SK-N-SH treated with all-trans-retinoic acid at 6 μM for 48 hours (cell line): ENCODE measurements at regions not wholly inside any gene's neighbourhood (a gene's known extent, or its start where the extent isn't known, plus 50 kb on each side); places are given as distances from the start of the nearest gene placed in this dataset.

Experiments
- ARNTL ChIP-seq: fragments of 450-650 bp; formaldehyde crosslinking; IDR thresholded peaks from 2 replicates; pipeline ENCODE4 v1.5.0; 2020; ENCODE audit warnings: low read depth, mild to moderate bottlenecking, moderate library complexity, borderline replicate concordance
- ISL1 ChIP-seq: fragments of 250-450 bp; sonication (Bioruptor Pico); IDR thresholded peaks from 2 replicates; pipeline ENCODE4 v2.1.2; 2022; ENCODE audit warnings: mild to moderate bottlenecking, moderate library complexity
- OSR1 ChIP-seq: fragments of 250-450 bp; sonication (Bioruptor Pico); IDR thresholded peaks from 2 replicates; pipeline ENCODE4 v1.8.0; 2022; ENCODE audit warnings: moderate library complexity, mild to moderate bottlenecking, inconsistent platforms
- TCF4 ChIP-seq: fragments of 250-450 bp; sonication (Bioruptor Pico); IDR thresholded peaks from 2 replicates; pipeline ENCODE4 v1.8.0; 2021; ENCODE audit warnings: mild to moderate bottlenecking, moderate library complexity, borderline replicate concordance
- ZFP3 ChIP-seq: fragments of 250-450 bp; sonication (Bioruptor Pico); IDR thresholded peaks from 2 replicates; pipeline ENCODE4 v1.5.0; 2020; ENCODE audit warnings: mild to moderate bottlenecking, moderate library complexity
- TF ChIP-seq, protein P1 (sequence below): fragments of 250-450 bp; sonication (Bioruptor Pico); IDR thresholded peaks from 2 replicates; pipeline ENCODE4 v1.8.0; 2020; ENCODE audit warnings: mild to moderate bottlenecking, moderate library complexity, borderline replicate concordance
- TF ChIP-seq, protein P2 (sequence below): fragments of 250-450 bp; sonication (Bioruptor Pico); IDR thresholded peaks from 2 replicates; pipeline ENCODE4 v1.5.1; 2021; ENCODE audit warnings: mild to moderate bottlenecking, moderate library complexity
- TF ChIP-seq, protein P3 (sequence below): fragments of 250-450 bp; sonication (Bioruptor Pico); IDR thresholded peaks from 2 replicates; pipeline ENCODE4 v1.8.0; 2021; ENCODE audit warnings: low read depth, mild to moderate bottlenecking, moderate library complexity, borderline replicate concordance

DNA sequence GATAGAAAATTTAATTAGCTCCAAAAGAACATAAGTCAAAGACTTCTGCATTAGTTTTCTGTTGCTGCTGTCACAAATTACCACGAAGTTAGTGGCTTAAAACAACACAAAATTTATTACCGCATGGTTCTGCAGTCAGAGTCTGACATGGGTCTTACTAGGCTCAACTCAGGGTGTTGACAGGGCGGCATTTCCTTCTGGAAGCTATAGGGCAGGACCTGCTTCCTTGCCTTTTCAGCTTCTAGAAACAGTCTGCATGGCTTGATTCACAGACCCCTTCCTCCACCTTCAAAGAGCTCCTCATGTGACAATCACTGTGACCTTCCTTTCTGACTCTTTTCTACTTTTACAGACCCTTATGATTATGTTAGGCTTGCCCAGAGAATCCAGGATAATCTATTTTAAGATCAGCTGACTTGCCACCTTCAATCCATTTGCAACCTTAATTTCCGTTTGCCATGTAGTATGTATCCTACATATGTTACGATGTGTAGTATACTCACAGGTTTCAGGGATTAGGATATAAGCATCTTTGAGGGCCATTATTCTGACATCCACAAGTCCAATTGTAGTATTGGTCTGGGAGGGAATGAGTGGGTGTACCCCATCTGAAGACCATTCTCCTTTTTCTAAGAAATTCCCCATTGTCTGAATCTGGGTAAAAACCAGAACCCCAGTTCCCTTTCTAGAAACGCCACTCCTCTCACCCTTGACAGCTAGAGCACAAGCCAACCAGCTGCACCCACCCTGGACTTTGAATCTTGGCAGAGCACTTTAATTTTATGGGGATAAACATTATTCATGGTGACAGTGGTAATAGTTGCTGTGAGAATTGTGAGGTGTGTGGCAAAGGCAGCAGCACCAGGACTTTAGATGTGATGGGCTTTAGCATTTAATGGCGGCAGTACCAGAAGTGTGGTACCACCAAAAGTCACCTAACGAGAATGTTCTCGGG lies 265.5 kb downstream of the KCNJ2 start:
- TF ChIP-seq, protein P1, sequence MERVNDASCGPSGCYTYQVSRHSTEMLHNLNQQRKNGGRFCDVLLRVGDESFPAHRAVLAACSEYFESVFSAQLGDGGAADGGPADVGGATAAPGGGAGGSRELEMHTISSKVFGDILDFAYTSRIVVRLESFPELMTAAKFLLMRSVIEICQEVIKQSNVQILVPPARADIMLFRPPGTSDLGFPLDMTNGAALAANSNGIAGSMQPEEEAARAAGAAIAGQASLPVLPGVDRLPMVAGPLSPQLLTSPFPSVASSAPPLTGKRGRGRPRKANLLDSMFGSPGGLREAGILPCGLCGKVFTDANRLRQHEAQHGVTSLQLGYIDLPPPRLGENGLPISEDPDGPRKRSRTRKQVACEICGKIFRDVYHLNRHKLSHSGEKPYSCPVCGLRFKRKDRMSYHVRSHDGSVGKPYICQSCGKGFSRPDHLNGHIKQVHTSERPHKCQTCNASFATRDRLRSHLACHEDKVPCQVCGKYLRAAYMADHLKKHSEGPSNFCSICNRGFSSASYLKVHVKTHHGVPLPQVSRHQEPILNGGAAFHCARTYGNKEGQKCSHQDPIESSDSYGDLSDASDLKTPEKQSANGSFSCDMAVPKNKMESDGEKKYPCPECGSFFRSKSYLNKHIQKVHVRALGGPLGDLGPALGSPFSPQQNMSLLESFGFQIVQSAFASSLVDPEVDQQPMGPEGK (CRISPR knock-in tag): no peak
- no peak for TF ChIP-seq ARNTL
- TF ChIP-seq ZFP3 (CRISPR knock-in tag): no peak
- no peak for TF ChIP-seq TCF4
- TF ChIP-seq, protein P2, sequence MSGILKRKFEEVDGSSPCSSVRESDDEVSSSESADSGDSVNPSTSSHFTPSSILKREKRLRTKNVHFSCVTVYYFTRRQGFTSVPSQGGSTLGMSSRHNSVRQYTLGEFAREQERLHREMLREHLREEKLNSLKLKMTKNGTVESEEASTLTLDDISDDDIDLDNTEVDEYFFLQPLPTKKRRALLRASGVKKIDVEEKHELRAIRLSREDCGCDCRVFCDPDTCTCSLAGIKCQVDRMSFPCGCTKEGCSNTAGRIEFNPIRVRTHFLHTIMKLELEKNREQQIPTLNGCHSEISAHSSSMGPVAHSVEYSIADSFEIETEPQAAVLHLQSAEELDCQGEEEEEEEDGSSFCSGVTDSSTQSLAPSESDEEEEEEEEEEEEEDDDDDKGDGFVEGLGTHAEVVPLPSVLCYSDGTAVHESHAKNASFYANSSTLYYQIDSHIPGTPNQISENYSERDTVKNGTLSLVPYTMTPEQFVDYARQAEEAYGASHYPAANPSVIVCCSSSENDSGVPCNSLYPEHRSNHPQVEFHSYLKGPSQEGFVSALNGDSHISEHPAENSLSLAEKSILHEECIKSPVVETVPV (CRISPR knock-in tag): no peak
- TF ChIP-seq ISL1 (CRISPR knock-in tag): no peak
- no peak for TF ChIP-seq OSR1 (CRISPR knock-in tag)
- TF ChIP-seq, protein P3, sequence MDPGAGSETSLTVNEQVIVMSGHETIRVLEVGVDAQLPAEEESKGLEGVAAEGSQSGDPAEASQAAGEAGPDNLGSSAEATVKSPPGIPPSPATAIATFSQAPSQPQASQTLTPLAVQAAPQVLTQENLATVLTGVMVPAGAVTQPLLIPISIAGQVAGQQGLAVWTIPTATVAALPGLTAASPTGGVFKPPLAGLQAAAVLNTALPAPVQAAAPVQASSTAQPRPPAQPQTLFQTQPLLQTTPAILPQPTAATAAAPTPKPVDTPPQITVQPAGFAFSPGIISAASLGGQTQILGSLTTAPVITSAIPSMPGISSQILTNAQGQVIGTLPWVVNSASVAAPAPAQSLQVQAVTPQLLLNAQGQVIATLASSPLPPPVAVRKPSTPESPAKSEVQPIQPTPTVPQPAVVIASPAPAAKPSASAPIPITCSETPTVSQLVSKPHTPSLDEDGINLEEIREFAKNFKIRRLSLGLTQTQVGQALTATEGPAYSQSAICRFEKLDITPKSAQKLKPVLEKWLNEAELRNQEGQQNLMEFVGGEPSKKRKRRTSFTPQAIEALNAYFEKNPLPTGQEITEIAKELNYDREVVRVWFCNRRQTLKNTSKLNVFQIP (CRISPR knock-in tag): no peak
